ENCODE measurements at regions not wholly inside any gene's neighbourhood (a gene's known extent, or its start where the extent isn't known, plus 50 kb on each side); places are given as distances from the start of the nearest gene placed in this dataset.

GRCh38 chr7:18337048-18337809, 158.3 kb upstream of the HDAC9 start:
- Histone ChIP-seq H3K4ac (ENCODE audit: low read depth, low read length) (no peak overlapping the region), H3K27ac (ENCODE audit: insufficient read depth, low read length) (no peak overlapping the region), H3K27me3 (ENCODE audit: control insufficient read depth, insufficient read depth, low read length) (peaks cover 1% of the 10 kb centered on the region; the same call in 1 of the 2 replicates), H2BK20ac (ENCODE audit: low read depth, low read length) (no peak overlapping the region), H4K8ac (ENCODE audit: low read depth in 2 of 2, low read length in 2 of 2) (no peak overlapping the region), H4K91ac (ENCODE audit: insufficient read depth, low read depth, low read length) (no peak overlapping the region), H2BK15ac (ENCODE audit: low read depth, low read length) (no peak overlapping the region), H3K14ac (replicated peaks; ENCODE audit: low read depth, low read length) (no peak overlapping the region), H2AK9ac (replicated peaks; ENCODE audit: low read depth, low read length, poor library complexity) (no peak overlapping the region), H4K5ac (ENCODE audit: low read depth, low read length) (no peak overlapping the region), H2BK120ac (ENCODE audit: low read depth, low read length) (no peak overlapping the region), H2AFZ (replicated peaks; ENCODE audit: low read length, poor library complexity) (no peak overlapping the region), H2BK5ac (ENCODE audit: low read depth, low read length, poor library complexity, severe bottlenecking) (no peak overlapping the region), H3K56ac (ENCODE audit: extremely low read depth, insufficient read depth, low read length) (no peak overlapping the region), H3K36me3 (ENCODE audit: control insufficient read depth, insufficient read depth, low read length) (no peaks in the 10 kb centered on the region), H3K9me3 (ENCODE audit: control insufficient read depth, insufficient read depth, low read length) (no peaks in the 10 kb centered on the region; the same call in 1 of the 2 replicates), H3K23ac (ENCODE audit: low read depth, low read length) (no peak overlapping the region), H3K9ac (ENCODE audit: low read depth, low read length) (no peak overlapping the region), H2AK5ac (ENCODE audit: low read depth, low read length) (no peak overlapping the region), H3K79me1 (ENCODE audit: low read depth in 1 of 2, low read length in 2 of 2) (no peaks in the 10 kb centered on the region), H4K20me1 (ENCODE audit: insufficient read depth, low read length) (no peaks in the 10 kb centered on the region), H3K4me3 (ENCODE audit: insufficient read depth, low read depth, low read length) (no peak overlapping the region), H3K4me2 (ENCODE audit: low read depth, low read length) (no peak overlapping the region), H3K4me1 (ENCODE audit: control insufficient read depth, insufficient read depth, low read length) (no peaks in the 10 kb centered on the region), H3K9me1 (ENCODE audit: insufficient read depth, low read length) (no peaks in the 10 kb centered on the region), H3K18ac (ENCODE audit: low read depth, low read length) (no peak overlapping the region)
- intact Hi-C loops (cut with micrococcal nuclease), result no loop called here
- WGBS, 2 experiments (ENCODE audit: extremely low coverage in 2 of 2, insufficient read length in 1 of 2), result no CpG with 5 or more reads among the region's 5 CpGs
- dilution Hi-C loops (cut with HindIII; ENCODE audit: low sequenced_read_pairs, unreplicated experiment), result no loop called here
- ChIA-PET CTCF (interaction anchor here (0.9 kb wide), 2 partner anchors 12 to 16 kb away, joined by 3 to 4 read pairs; no protein-coding TSS in a partner anchor), POLR2A (ENCODE audit: unreplicated experiment) (no interaction called here)
- in situ Hi-C loops (cut with MboI; ENCODE audit: low sequenced_read_pairs), result loop anchor here (10.0 to 25.0 kb wide), 2 partner anchors 652 to 1425 kb away; no protein-coding TSS in a partner anchor
- DNase-seq (no peak), ATAC-seq (ENCODE audit: low read depth) (no peak)
- no TSS peak for BruUV-seq (replicated peaks)
- TF ChIP-seq CHD1 (IDR thresholded peaks at IDR 0.05; ENCODE audit: low read depth, low read length) (no peak), BHLHE40 (IDR thresholded peaks at IDR 0.05; ENCODE audit: low read depth, low read length) (no peak), RAD21 (IDR thresholded peaks at IDR 0.05; ENCODE audit: low read length) (no peak), FOS (IDR thresholded peaks at IDR 0.05; ENCODE audit: low read depth, low read length) (no peak), RFX5 (IDR thresholded peaks at IDR 0.05; ENCODE audit: low read depth, low read length) (no peak), RCOR1 (IDR thresholded peaks at IDR 0.05; ENCODE audit: insufficient replicate concordance, low read length) (no peak), POLR2A (IDR thresholded peaks at IDR 0.05; ENCODE audit: low read depth, low read length) (no peak), MXI1 (IDR thresholded peaks at IDR 0.05; ENCODE audit: borderline replicate concordance, low read depth, low read length) (no peak), SMC3 (IDR thresholded peaks at IDR 0.05; ENCODE audit: low read depth, low read length) (no peak)
- TF ChIP-seq, protein P1, sequence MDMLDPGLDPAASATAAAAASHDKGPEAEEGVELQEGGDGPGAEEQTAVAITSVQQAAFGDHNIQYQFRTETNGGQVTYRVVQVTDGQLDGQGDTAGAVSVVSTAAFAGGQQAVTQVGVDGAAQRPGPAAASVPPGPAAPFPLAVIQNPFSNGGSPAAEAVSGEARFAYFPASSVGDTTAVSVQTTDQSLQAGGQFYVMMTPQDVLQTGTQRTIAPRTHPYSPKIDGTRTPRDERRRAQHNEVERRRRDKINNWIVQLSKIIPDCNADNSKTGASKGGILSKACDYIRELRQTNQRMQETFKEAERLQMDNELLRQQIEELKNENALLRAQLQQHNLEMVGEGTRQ (IDR thresholded peaks at IDR 0.05; ENCODE audit: low read depth, low read length), result no peak
- TF ChIP-seq, protein P2, sequence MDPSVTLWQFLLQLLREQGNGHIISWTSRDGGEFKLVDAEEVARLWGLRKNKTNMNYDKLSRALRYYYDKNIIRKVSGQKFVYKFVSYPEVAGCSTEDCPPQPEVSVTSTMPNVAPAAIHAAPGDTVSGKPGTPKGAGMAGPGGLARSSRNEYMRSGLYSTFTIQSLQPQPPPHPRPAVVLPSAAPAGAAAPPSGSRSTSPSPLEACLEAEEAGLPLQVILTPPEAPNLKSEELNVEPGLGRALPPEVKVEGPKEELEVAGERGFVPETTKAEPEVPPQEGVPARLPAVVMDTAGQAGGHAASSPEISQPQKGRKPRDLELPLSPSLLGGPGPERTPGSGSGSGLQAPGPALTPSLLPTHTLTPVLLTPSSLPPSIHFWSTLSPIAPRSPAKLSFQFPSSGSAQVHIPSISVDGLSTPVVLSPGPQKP (IDR thresholded peaks at IDR 0.05; ENCODE audit: borderline replicate concordance, low read depth, low read length), result no peak
- TF ChIP-seq, protein P3, sequence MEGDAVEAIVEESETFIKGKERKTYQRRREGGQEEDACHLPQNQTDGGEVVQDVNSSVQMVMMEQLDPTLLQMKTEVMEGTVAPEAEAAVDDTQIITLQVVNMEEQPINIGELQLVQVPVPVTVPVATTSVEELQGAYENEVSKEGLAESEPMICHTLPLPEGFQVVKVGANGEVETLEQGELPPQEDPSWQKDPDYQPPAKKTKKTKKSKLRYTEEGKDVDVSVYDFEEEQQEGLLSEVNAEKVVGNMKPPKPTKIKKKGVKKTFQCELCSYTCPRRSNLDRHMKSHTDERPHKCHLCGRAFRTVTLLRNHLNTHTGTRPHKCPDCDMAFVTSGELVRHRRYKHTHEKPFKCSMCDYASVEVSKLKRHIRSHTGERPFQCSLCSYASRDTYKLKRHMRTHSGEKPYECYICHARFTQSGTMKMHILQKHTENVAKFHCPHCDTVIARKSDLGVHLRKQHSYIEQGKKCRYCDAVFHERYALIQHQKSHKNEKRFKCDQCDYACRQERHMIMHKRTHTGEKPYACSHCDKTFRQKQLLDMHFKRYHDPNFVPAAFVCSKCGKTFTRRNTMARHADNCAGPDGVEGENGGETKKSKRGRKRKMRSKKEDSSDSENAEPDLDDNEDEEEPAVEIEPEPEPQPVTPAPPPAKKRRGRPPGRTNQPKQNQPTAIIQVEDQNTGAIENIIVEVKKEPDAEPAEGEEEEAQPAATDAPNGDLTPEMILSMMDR (conservative IDR thresholded peaks at IDR 0.05; ENCODE audit: low read depth, low read length), result no peak

Data from IMR-90 (cell line).